ENCODE measurements at regions not wholly inside any gene's neighbourhood (a gene's known extent, or its start where the extent isn't known, plus 50 kb on each side); places are given as distances from the start of the nearest gene placed in this dataset.

DNA sequence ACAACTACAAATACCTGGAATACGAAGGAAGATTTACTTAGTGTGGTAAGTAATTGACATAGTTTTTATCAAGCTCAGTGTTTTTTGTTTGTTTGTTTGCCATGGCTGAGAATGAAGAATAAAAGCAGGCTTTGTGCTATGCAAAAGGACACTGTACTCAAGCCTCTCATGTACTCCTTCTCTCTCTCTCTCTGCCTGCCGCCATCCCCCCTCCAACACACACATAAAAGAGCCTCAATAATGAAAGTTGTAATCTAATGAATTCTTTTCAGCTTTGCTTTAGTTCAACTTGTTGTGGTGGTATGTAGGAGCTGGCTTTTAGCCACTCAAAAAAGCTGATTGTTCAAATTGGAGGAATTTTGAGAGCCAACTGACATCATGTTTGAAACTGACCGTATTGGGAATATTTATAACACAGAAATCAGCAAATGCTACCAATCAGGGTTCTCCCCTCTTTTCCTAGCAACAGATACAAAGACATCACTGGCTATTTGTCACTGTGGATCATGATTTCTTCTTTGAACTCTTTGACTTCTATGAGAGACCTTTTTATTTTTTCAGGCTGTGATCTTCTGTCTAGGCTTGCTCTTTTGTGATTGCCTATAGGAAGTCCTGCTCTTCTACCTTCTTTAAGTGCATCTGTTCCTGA lies 1148.8 kb downstream of the RAPGEF2 start:
- DNase-seq, result no peak

DNA sequence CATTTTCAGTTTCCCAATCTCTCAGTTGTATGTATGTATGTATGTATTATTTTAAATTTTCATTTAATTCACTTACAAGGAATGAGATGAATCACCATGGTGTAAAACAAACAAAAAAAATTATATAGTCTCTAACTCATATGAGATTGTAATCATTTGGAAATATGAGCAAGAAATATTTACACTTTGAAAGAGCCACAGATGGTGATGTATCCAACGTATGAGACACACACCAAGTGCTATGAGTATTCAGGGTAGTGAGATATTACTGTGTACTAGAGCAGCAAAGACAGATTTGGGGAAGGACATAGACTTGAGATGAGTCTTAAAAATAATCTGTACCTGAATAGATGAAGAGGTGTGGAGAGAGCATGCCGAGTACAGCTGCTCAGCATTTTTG lies 1154.4 kb downstream of the RAPGEF2 start:
- DNase-seq, result no peak

DNA sequence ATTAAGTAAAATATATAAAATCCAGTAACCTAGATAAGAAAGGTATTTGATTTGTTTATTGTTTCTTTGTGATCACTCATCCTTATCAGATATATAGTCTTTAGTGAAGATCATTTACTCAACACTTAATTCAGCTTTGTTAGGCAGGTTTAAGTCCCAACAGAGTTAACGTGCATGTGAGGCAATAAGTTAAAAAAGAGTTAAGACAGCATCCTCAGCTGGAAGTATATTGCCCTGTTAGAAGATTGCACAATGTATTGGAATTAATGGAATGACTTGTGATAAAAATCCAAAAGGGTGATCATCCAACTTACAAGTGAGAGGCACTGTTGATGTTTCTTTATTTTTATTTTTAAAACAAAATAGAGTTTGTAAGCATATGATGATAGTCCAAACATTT lies 1162.1 kb downstream of the RAPGEF2 start:
- DNase-seq, result no peak

DNA sequence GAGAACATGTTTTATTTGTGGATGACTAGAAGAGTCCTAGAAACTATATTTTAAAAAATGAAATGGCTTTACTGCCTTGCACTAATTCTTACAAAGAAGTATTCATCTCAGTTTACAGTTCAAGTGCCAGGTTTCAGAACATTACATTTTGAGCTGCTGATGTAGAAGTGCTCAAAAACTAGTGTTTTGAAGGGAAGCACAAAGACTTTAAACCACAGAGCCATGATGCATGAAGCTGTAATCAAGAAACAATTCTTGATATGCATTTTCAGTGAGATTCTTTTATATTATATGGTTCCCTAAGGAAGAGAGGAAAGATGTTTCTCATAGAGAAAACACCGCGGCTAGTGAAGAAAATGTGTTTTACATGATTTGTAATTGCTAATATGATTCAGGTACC lies 1163.0 kb downstream of the RAPGEF2 start:
- DNase-seq, result no peak

DNA sequence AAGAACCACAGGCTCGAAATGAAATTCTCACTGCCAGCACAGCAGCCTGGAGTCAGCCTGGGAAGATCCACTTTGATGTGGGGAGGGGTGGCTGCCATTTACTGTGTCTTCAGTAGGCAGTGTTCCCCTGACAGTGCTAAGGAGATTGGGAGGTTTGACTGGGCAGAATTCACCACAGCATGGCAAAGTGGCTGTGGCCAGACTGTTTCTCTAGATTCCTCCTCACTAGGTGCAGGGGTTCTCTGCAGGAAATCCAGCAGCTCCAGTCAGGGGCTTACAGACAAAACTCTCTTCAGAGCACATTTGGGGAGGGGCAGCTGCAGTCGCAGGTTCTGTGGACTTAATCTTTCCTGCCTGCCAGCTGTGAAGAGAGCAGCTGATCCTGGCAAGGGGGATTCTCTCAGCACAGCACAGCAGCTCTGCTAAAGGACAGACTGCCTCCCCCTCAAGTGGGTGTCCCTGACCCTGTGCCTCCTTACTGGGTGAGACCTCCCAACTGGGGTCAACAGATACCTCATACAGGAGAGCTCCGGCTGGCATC lies 1174.0 kb downstream of the RAPGEF2 start:
- DNase-seq, result no peak

DNA sequence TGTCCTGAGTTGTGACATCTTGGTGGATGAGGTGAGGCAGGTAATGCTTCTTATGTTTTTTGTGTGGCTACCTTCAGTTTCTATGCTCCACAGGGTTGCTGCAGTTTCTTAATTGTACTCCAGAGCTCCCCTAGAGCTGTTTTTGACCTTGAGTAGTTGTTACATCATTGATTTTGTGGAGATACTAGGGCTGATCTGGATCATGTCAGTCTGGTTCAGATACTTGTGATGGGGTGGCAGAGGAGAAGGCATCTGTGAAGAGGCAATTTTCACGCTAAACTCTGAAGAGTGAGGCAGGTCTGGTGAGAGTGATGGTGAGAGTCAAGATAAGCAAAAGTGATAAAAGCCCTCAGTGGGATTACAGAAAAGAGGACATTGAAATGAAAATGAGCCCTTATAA lies 1180.2 kb downstream of the RAPGEF2 start:
- DNase-seq, result no peak

DNA sequence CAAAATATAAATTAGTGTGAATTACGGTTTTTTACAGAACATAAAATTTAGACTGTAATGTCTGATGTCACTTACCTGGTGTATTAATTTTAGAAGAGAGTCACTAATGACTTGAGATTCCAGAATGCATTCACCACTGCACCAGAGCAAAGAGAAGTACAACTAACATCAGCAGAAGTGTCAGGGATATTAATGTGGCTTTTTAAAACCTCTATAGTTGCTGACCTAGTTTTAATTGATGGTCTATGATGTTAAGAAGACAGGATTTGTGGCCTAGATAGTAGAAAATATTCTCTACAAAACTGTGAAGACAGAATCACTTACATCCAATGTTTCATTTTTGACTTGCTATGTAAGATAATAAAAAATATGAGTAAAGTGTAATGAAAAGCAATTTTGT lies 1181.6 kb downstream of the RAPGEF2 start:
- no peak for DNase-seq

DNA sequence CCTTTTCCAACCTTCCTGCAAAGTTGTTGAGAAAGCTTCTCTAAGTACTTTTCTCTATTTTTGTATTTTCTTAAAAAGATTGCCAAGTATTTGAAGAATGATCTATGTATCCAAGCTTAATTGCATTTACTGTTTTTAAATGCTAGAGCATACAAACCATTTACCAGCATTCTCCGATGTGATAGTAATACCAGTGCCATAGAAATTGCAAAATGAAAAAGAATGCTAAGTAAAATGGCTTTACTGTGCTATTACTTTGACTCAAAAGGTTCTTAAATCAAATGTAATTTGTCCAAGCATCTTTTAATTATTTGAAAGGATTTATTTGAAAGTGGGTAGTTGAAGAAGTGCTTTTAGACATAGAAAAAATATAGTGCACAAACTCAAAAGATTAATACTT lies 1183.2 kb downstream of the RAPGEF2 start:
- DNase-seq, result no peak

DNA sequence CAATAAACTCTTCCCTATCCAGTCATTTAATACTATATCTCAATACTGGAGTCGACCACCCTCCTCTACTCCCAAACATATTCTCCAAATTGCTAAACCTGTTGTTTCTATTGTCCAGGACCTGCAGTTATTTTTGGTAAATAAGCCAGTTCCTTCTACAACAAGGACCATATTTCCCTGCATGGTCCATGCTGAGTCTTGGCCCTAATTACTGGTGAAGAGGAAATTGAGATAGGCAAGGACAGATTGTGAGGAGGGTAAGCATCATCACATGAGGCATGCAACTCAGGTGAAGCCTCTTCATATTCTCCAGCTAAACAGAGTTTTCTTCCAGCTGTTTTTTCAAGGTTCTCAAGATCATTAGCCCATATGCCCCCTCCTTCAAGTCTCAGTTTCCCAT lies 1193.6 kb downstream of the RAPGEF2 start:
- no peak for DNase-seq

DNA sequence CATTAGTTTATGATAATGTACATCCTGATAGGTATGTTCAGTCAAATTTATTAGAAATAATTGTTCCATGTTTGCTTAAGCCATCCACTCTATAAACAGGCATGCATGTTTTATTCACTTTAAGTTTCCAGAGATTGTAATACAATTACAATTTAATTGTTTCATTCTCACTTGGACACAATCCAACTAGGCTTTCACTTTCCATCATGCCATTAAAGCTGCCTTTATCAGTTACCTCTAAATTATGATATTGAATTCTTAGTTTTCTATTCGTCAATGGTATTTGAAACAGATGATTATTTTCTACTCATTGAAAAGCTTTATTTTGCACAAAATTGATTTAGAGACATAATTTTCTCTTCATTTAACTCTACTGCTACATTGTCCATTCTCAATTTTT lies 1196.3 kb downstream of the RAPGEF2 start:
- DNase-seq, result no peak

DNA sequence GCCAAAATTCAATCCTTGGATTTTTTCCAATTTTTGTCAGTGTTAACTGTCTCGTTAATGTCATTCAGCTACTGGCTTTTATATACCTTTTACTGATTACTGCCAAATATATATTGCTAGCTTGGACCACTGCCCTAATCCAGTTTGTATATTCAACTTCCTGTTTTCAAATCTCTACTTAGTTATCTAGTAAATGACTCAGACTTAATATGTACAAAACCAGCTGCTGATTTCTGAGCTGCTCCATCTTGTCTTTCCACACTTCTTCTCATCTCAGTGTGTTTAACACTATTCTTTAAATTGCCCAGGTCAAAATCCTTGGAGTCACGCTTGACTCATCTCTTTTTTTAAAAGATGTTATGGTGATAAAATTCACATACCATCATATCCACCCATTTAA lies 1196.7 kb downstream of the RAPGEF2 start:
- DNase-seq, result no peak

DNA sequence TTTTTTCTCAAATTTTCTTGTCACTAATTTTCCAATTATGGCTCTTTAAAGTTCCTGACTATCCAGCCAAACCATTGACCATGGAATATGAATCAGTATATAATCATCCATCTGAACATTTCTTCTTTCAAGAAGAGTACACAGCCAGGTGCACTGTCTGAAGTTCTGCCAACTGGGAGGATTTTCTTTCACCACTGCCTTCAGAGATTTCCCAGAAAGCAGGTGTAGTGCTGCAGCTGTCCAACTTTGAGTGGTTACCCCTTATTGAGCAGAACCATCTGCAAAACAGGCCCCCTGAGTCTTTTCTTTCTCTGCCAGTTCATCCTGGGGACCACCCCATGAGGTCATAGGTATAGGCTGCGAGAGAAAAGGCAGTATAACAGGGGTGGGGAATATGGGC lies 1213.2 kb downstream of the RAPGEF2 start:
- DNase-seq, result no peak

DNA sequence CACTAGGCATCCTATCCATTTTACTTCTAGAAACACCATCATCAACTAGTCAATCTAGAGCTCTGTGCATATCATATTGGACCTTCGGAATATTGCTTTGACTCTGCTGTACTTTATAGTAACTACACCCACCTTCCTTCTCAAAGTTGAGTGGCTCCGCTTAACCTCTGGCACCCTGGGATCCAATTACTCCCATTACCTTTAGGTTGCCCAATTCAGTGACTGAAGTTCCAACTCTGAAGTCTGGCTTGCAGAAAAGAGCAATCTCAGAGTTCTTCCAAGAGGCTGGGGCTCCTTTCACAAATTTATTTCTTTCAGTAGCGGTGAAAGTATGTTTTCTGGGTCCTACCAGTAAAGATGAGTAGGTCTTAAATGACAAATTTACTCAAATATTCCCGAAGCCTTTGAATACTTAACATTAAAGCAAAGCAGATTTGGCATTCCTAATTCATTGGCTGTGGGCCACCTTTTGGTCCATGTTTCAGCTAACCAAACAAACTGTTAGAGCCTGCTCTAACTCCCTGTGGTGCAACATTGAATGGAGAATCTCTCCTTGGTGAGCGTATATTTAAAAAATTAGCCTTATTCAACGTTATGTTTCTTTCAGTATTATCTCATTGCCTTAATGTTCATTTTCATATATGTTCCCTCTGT lies 1215.8 kb downstream of the RAPGEF2 start:
- no peak for DNase-seq

DNA sequence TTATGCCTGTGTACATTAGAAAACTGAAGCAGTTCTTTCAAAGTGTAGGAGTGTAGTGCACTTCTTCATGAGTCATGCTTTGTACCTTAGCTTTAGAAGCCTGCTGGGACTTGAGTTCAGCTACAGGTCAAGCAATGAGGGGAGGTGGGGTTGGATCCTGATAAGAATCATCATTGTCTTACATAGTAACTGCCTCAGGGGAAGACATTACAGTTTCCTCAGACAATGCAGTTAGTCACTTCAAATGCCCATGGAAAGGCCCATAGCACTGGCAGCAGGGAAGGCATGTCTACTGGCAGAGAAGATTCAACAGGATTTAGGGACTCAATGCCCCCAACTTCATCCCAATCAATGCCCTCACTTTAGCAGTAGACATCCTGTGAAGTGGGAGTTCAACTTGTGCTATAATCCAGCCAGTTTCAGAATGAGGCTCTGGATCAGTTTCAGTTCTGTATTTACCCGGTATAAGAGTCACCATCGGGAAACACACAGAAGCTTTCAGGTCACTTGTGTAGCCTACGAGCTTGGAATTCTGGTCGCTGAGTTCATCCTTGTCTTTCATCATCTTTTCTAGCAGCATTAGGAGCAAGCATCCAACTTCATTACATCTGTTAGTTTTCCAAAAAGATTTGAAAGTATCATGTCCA lies 1216.5 kb downstream of the RAPGEF2 start:
- DNase-seq, result no peak

DNA sequence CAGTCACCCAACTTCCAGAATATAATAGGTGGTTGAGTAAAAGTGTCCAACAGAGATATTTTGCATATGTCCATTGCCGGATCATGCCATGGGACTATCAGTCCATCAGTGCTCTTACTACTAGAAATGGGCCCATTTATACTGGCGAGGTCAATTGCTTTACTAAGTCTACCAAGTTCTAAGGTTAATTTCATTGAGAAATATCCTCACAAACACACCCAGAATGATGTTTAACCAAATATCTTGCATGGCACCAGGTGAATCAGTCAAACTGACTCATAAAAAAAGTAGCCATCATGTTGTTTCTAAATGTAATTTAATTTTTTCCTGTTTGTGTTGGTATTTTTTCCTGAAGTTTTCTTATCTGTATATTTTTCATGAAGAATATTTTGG lies 1217.0 kb downstream of the RAPGEF2 start:
- DNase-seq, result no peak

DNA sequence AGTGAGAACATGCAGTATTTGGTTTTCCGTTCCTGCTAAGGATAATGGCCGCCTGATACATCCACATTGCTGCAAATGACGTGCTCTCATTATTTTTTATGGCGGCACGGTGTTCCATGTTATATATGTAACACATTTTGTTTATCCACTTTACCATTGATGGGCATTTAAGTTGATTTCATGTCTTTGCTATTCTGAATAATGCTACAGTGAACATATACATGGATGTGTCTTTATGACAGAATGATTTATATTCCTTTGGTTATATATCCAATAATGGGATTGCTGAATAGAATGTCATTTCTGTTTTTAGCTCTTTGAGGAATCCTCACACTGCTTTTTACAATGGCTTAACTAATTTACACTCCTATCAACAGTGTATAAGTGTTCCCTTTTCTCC lies 1223.2 kb downstream of the RAPGEF2 start:
- DNase-seq, result no peak

DNA sequence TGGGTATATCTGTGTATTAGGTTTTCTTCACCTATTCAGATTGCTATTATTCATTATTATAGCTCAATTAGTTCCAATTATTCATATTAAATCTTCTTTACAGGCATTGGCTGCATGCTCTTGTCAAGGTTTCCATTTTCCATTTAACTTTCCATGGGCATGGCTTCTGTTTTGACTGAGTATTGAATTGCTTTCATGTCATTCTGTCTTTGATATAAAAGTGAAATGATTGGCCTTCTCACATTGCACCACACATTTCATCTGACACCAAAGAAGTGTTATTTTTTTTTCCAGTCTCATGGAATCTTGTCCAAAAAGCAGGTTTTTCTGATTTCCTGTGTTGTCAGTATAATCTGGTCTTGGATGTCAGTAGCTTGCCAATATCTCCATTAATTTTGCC lies 1244.3 kb downstream of the RAPGEF2 start:
- no peak for DNase-seq

DNA sequence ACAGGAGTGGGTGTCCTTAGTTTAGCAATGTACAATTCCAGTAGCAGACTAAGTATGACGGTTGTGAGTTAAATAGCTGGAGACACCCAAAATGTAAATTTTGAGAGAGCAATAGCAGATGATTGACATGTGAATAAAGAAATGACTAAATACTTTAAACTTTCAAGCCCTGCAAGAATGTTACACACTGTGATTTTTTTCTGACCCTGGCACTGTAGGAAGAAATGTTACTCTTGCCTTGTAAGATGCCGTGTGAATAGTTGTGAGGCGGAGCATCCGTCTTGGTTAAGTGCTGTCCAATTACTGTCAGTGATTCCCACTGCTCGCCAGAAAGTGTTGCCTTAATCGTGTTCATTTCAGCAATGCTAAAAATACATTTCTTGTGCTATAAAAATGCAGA lies 1248.1 kb downstream of the RAPGEF2 start:
- no peak for DNase-seq

DNA sequence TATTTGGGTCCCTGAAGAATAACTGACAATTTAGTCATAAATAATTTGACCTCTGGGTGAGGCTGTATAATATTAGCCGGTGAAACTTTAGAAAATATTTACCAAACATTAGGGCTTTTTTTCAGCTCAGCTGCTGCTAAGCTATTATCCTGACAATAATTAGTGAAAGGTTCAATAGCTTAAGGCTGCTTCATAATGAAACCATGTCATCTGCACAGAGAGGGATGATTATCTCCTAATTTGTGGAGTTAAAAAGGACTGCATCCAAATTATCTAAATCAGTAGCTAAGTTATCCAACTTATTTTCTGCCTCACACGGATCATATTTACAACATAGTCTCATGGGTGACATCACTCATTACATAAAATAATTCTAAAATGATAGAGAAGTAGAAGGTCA lies 1249.8 kb downstream of the RAPGEF2 start:
- DNase-seq, result no peak

DNA sequence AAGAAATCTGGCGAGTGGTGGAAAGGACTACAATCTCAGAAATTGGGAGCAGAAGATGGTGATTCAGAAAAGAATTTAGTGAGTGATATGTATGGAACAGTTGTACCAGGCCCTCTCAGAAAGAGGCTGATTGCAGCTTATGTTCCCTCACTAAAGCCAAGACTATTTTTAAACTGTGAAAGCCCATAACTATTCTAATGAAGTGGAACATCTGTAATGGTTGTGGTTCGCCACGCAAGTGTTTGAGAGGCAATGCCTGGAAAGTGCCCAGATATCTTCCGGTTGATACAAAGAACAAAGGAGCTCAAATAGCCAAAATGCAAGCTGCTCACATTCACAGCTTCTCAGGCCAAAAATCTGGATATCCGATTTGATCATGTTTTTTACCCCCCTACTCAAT lies 1250.7 kb downstream of the RAPGEF2 start:
- no peak for DNase-seq

DNA sequence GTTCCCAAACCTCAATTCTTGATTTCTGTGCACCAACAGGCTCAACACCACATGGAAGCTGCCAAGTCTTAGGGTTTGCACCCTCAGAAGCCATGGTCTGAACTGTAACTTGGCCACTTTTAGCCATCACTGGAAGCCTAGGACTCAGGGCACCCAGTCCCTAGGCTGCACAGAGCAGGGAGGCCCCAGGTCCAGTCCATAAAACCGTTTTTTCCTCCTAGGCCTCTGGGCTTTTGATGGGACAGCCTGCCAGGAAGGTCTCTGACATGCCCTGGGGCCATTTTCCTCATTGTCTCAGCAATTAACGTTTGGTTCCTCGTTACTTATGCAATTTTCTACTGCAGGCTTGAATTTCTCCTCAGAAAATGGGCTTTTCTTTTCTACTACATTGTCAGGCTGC lies 1259.6 kb downstream of the RAPGEF2 start:
- no peak for DNase-seq

DNA sequence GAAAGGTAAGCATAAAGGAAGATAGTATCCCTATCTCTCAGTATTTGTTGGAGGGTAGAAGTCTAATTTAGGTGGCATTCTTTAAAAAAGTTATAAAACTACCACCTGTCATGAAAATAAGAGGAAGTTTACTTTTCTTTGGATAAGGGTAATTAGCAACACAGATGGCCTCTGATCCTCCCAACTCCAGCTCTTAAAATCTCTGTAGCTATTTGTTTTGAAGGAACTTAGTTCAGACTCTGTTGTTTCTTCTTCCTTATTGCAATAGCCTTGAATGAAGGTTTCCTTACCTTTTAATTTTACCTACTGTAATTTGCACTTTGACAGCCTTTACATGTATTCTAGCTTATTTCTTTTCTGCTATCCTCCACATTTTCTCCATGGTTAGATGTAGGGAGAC lies 1261.3 kb downstream of the RAPGEF2 start:
- DNase-seq, result no peak

DNA sequence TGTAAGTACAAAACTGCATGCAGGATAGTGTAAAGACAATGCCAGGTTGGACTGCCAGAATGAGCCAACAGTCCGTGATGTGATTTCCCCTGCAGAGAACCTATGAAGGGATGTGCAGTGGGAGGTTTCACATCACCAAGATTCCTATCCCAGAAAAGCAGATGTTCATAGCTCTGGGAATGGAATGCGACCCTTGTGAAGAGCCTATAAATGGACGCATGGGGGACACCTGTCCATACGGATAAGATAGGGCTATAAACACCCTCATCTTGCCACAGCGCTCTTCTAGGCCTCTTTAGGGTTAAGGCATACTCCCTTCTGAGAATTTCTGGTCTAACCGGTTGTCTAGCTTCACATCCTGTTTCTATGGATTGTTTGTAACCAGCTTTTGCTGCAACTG lies 1261.8 kb downstream of the RAPGEF2 start:
- peak in 1 of 2 experiments; percentile 5 for DNase-seq

DNA sequence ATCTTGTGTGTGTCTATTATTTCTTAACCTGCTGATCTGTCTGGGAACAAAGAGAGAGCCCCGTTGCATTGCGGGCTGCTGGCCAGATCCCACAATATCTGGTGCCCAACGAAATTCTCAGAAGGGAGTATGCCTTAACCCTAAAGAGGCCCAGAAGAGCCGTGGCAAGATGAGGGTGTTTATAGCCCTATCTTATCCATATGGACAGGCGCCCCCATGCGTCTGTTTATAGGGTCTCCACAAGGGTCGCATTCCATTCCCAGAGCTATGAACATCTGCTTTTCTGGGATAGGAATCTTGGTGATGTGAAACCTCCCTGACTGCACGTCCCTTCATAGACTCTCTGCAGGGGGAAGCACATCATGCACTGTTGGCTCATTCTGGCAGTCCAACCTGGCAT lies 1262.5 kb downstream of the RAPGEF2 start:
- peak in 1 of 2 experiments; percentile 32 for DNase-seq
